Gastrocnemius medialis (tissue), 4 donors: ENCODE measurements at regions not wholly inside any gene's neighbourhood (a gene's known extent, or its start where the extent isn't known, plus 50 kb on each side); places are given as distances from the start of the nearest gene placed in this dataset.

Experiments
- CTCF ChIP-seq, 5 experiments: fragments of 450-650 bp in 3 of 5; fragments of 200-600 bp in 2 of 5; sonication (generic) in 2 of 5; IDR thresholded peaks in 4 of 5; conservative IDR thresholded peaks in 1 of 5; 1 replicate in 4 of 5; 2 replicates in 1 of 5; pipeline ENCODE4 v1.5.1; 2016 to 2019; ENCODE audit warnings: antibody characterized with exemption in 5 of 5, mild to moderate bottlenecking in 3 of 5, moderate library complexity in 3 of 5
- POLR2A ChIP-seq, 2 donors: fragments of 450-650 bp; IDR thresholded peaks; one replicate each; pipeline ENCODE4 v1.6.1; 2017; ENCODE audit warnings: antibody characterized with exemption in 2 of 2, mild to moderate bottlenecking in 2 of 2, moderate library complexity in 2 of 2

DNA sequence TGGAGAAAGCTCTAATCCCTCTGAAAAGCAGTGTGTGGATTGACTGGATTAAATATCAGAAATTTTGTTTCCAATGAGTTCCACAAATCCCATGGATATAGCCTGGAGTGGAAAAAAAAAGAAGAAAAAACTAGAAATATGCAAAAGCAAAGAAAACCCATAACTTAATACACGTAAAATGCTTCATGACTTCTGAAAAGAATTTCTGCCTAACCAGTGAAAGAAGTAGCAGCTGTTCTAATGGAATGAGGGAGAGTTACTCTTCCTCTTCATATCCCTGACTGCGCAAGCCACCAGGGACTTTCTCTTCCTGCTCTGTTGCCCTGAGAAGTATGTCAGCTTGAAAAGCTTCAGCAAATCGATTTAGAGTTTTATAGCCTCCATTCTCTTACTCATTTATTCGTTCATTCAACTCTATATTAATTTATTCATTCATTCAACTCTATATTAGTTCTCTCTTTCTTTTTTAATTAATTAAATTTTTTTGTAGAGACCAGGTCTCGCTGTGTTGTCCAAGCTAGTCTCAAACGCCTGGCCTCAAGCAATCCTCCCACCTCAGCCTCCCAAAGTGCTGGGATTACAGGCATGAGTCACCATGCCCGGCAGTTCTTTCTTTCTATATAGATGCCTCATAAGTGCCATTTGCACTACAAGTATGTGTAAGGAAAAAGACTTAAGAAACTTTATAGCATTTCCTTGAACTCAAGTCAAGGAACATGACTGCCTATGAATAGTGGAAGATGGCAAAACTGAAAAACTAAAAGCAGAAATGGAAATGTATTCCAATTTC lies 447.3 kb upstream of the NRP1 start:
- TF ChIP-seq CTCF (IDR thresholded peaks at IDR 0.05 in 4 of 5, conservative IDR thresholded peaks at IDR 0.05 in 1 of 5): no peak
- TF ChIP-seq POLR2A (IDR thresholded peaks at IDR 0.05): no peak
